ENCODE measurements at regions not wholly inside any gene's neighbourhood (a gene's known extent, or its start where the extent isn't known, plus 50 kb on each side); places are given as distances from the start of the nearest gene placed in this dataset.

GRCh38 chr7:17583786-17584185 is 285.3 kb downstream of the AHR start:
- H3K27ac ChIP-seq (ENCODE audit: insufficient read depth in 1 of 2, low read depth in 1 of 2, low read length in 2 of 2, poor library complexity in 1 of 2, severe bottlenecking in 2 of 2), result no peak overlapping the region
- ChIA-PET POLR2A (interaction anchor here (0.7 kb wide), 1 partner anchor 1552 kb away, joined by 7 read pairs; no protein-coding TSS in a partner anchor), CTCF (interaction anchor here (0.6 kb wide), 1 partner anchor 37 kb away, joined by 3 read pairs; no protein-coding TSS in a partner anchor)
- peaks cover 0 to 10% (median 6%) of the 10 kb centered on the region in 5 experiments for H3K27me3 ChIP-seq (replicated peaks in 2 of 5; ENCODE audit: control insufficient read depth in 4 of 5, insufficient read depth in 5 of 5, low read length in 4 of 5)
- no peaks in the 10 kb centered on the region for H3K9me3 ChIP-seq (ENCODE audit: control extremely low read depth in 1 of 5, control insufficient read depth in 4 of 5, insufficient read depth in 2 of 5, low read depth in 1 of 5, low read length in 4 of 5)
- DNase-seq, result no peak
- H3K36me3 ChIP-seq (ENCODE audit: control insufficient read depth in 4 of 4, insufficient read depth in 4 of 4, low read length in 3 of 4), result no peaks in the 10 kb centered on the region
- no peak overlapping the region for H3K4me3 ChIP-seq (ENCODE audit: control insufficient read depth in 1 of 7, extremely low read depth in 1 of 7, insufficient read depth in 4 of 7, low read depth in 2 of 7, low read length in 6 of 7)
- WGBS (ENCODE audit: insufficient coverage), result no CpG with 5 or more reads among the region's 1 CpG
- peaks cover 0 to 4% (median 2%) of the 10 kb centered on the region in 4 experiments for H3K4me1 ChIP-seq (ENCODE audit: control extremely low read depth in 1 of 4, control insufficient read depth in 4 of 4, insufficient read depth in 4 of 4, low read length in 3 of 4)

GRCh38 chr7:17584822-17585221 is 286.4 kb downstream of the AHR start:
- CTCF ChIA-PET, result no interaction called here
- no peak for DNase-seq
- no peaks in the 10 kb centered on the region for H3K36me3 ChIP-seq (ENCODE audit: control insufficient read depth in 4 of 4, insufficient read depth in 4 of 4, low read length in 3 of 4)

GRCh38 chr7:17586711-17587110 is 288.3 kb downstream of the AHR start:
- H3K4me1 ChIP-seq (ENCODE audit: control extremely low read depth in 1 of 4, control insufficient read depth in 4 of 4, insufficient read depth in 4 of 4, low read length in 3 of 4), result peaks cover 0 to 4% (median 2%) of the 10 kb centered on the region in 4 experiments
- H3K27ac ChIP-seq (ENCODE audit: insufficient read depth in 1 of 2, low read depth in 1 of 2, low read length in 2 of 2, poor library complexity in 1 of 2, severe bottlenecking in 2 of 2), result no peak overlapping the region
- no peak overlapping the region for H3K4me3 ChIP-seq (ENCODE audit: control insufficient read depth in 1 of 7, extremely low read depth in 1 of 7, insufficient read depth in 4 of 7, low read depth in 2 of 7, low read length in 6 of 7)
- peak; percentile 25 to 84 (median 73) for DNase-seq
- H3K36me3 ChIP-seq (ENCODE audit: control insufficient read depth in 4 of 4, insufficient read depth in 4 of 4, low read length in 3 of 4), result no peaks in the 10 kb centered on the region
- CTCF ChIA-PET, result no interaction called here
- POLR2A ChIA-PET, result no interaction called here
- 0% methylated on average over 2 of the region's 4 CpGs for WGBS (ENCODE audit: insufficient coverage)
- no peaks in the 10 kb centered on the region for H3K9me3 ChIP-seq (ENCODE audit: control extremely low read depth in 1 of 5, control insufficient read depth in 4 of 5, insufficient read depth in 2 of 5, low read depth in 1 of 5, low read length in 4 of 5)
- peaks cover 0 to 10% (median 6%) of the 10 kb centered on the region in 5 experiments for H3K27me3 ChIP-seq (replicated peaks in 2 of 5; ENCODE audit: control insufficient read depth in 4 of 5, insufficient read depth in 5 of 5, low read length in 4 of 5)

More at GRCh38 chr7:17584822-17585221, 286.4 kb downstream of the AHR start:
- H3K27me3 ChIP-seq (replicated peaks in 2 of 5; ENCODE audit: control insufficient read depth in 4 of 5, insufficient read depth in 5 of 5, low read length in 4 of 5), result peaks cover 0 to 10% (median 6%) of the 10 kb centered on the region in 5 experiments
- peaks cover 0 to 4% (median 2%) of the 10 kb centered on the region in 4 experiments for H3K4me1 ChIP-seq (ENCODE audit: control extremely low read depth in 1 of 4, control insufficient read depth in 4 of 4, insufficient read depth in 4 of 4, low read length in 3 of 4)
- H3K4me3 ChIP-seq (ENCODE audit: control insufficient read depth in 1 of 7, extremely low read depth in 1 of 7, insufficient read depth in 4 of 7, low read depth in 2 of 7, low read length in 6 of 7), result no peak overlapping the region
- POLR2A ChIA-PET, result no interaction called here
- WGBS (ENCODE audit: insufficient coverage), result no CpG with 5 or more reads among the region's 1 CpG
- H3K9me3 ChIP-seq (ENCODE audit: control extremely low read depth in 1 of 5, control insufficient read depth in 4 of 5, insufficient read depth in 2 of 5, low read depth in 1 of 5, low read length in 4 of 5), result no peaks in the 10 kb centered on the region
- no peak overlapping the region for H3K27ac ChIP-seq (ENCODE audit: insufficient read depth in 1 of 2, low read depth in 1 of 2, low read length in 2 of 2, poor library complexity in 1 of 2, severe bottlenecking in 2 of 2)

- ChIA-PET CTCF (interaction anchor here (1.0 kb wide), 1 partner anchor 52 kb away, joined by 3 read pairs; no protein-coding TSS in a partner anchor), POLR2A (no interaction called here)
- no peak for DNase-seq
- H3K27me3 ChIP-seq (replicated peaks in 2 of 5; ENCODE audit: control insufficient read depth in 4 of 5, insufficient read depth in 5 of 5, low read length in 4 of 5), result peaks cover 0 to 10% (median 6%) of the 10 kb centered on the region in 5 experiments
- no peak overlapping the region for H3K27ac ChIP-seq (ENCODE audit: insufficient read depth in 1 of 2, low read depth in 1 of 2, low read length in 2 of 2, poor library complexity in 1 of 2, severe bottlenecking in 2 of 2)
- no CpG with 5 or more reads among the region's 1 CpG for WGBS (ENCODE audit: insufficient coverage)
- no peak overlapping the region for H3K4me3 ChIP-seq (ENCODE audit: control insufficient read depth in 1 of 7, extremely low read depth in 1 of 7, insufficient read depth in 4 of 7, low read depth in 2 of 7, low read length in 6 of 7)
- no peaks in the 10 kb centered on the region for H3K36me3 ChIP-seq (ENCODE audit: control insufficient read depth in 4 of 4, insufficient read depth in 4 of 4, low read length in 3 of 4)
- H3K4me1 ChIP-seq (ENCODE audit: control extremely low read depth in 1 of 4, control insufficient read depth in 4 of 4, insufficient read depth in 4 of 4, low read length in 3 of 4), result peaks cover 0 to 4% (median 2%) of the 10 kb centered on the region in 4 experiments
- H3K9me3 ChIP-seq (ENCODE audit: control extremely low read depth in 1 of 5, control insufficient read depth in 4 of 5, insufficient read depth in 2 of 5, low read depth in 1 of 5, low read length in 4 of 5), result no peaks in the 10 kb centered on the region
These were observed 290.3 kb downstream of the AHR start for GRCh38 chr7:17588730-17589129.

GRCh38 chr7:17589671-17590070 is 291.2 kb downstream of the AHR start:
- Histone ChIP-seq H3K4me3 (ENCODE audit: control insufficient read depth in 1 of 7, extremely low read depth in 1 of 7, insufficient read depth in 4 of 7, low read depth in 2 of 7, low read length in 6 of 7) (no peak overlapping the region), H3K9me3 (ENCODE audit: control extremely low read depth in 1 of 5, control insufficient read depth in 4 of 5, insufficient read depth in 2 of 5, low read depth in 1 of 5, low read length in 4 of 5) (no peaks in the 10 kb centered on the region), H3K27me3 (replicated peaks in 2 of 5; ENCODE audit: control insufficient read depth in 4 of 5, insufficient read depth in 5 of 5, low read length in 4 of 5) (peaks cover 0 to 8% (median 4%) of the 10 kb centered on the region in 5 experiments), H3K4me1 (ENCODE audit: control extremely low read depth in 1 of 4, control insufficient read depth in 4 of 4, insufficient read depth in 4 of 4, low read length in 3 of 4) (peaks cover 0 to 4% (median 2%) of the 10 kb centered on the region in 4 experiments), H3K36me3 (ENCODE audit: control insufficient read depth in 4 of 4, insufficient read depth in 4 of 4, low read length in 3 of 4) (no peaks in the 10 kb centered on the region), H3K27ac (ENCODE audit: insufficient read depth in 1 of 2, low read depth in 1 of 2, low read length in 2 of 2, poor library complexity in 1 of 2, severe bottlenecking in 2 of 2) (no peak overlapping the region)
- WGBS (ENCODE audit: insufficient coverage), result 87% methylated on average over 3 of the region's 6 CpGs
- POLR2A ChIA-PET, result no interaction called here
- DNase-seq, result no peak
- CTCF ChIA-PET, result interaction anchor here (1.0 kb wide), 1 partner anchor 51 kb away, joined by 3 read pairs; no protein-coding TSS in a partner anchor

- POLR2A ChIA-PET, result no interaction called here
- CTCF ChIA-PET, result no interaction called here
- H3K27me3 ChIP-seq (replicated peaks in 2 of 5; ENCODE audit: control insufficient read depth in 4 of 5, insufficient read depth in 5 of 5, low read length in 4 of 5), result peaks cover 0 to 7% (median 3%) of the 10 kb centered on the region in 5 experiments
- WGBS (ENCODE audit: insufficient coverage), result no CpG with 5 or more reads among the region's 2 CpGs
- no peak overlapping the region for H3K27ac ChIP-seq (ENCODE audit: insufficient read depth in 1 of 2, low read depth in 1 of 2, low read length in 2 of 2, poor library complexity in 1 of 2, severe bottlenecking in 2 of 2)
- no peak overlapping the region for H3K4me3 ChIP-seq (ENCODE audit: control insufficient read depth in 1 of 7, extremely low read depth in 1 of 7, insufficient read depth in 4 of 7, low read depth in 2 of 7, low read length in 6 of 7)
- no peak for DNase-seq
- no peaks in the 10 kb centered on the region for H3K9me3 ChIP-seq (ENCODE audit: control extremely low read depth in 1 of 5, control insufficient read depth in 4 of 5, insufficient read depth in 2 of 5, low read depth in 1 of 5, low read length in 4 of 5)
- H3K36me3 ChIP-seq (ENCODE audit: control insufficient read depth in 4 of 4, insufficient read depth in 4 of 4, low read length in 3 of 4), result no peaks in the 10 kb centered on the region
- H3K4me1 ChIP-seq (ENCODE audit: control extremely low read depth in 1 of 4, control insufficient read depth in 4 of 4, insufficient read depth in 4 of 4, low read length in 3 of 4), result peaks cover 0 to 4% (median 2%) of the 10 kb centered on the region in 4 experiments
These were observed 291.8 kb downstream of the AHR start for GRCh38 chr7:17590221-17590620.

GRCh38 chr7:17593819-17594419 is 295.5 kb downstream of the AHR start:
- CTCF ChIA-PET, result no interaction called here
- DNase-seq, result no peak
- H3K4me1 ChIP-seq (ENCODE audit: control extremely low read depth in 1 of 4, control insufficient read depth in 4 of 4, insufficient read depth in 4 of 4, low read length in 3 of 4), result no peaks in the 10 kb centered on the region
- no peaks in the 10 kb centered on the region for H3K36me3 ChIP-seq (ENCODE audit: control insufficient read depth in 4 of 4, insufficient read depth in 4 of 4, low read length in 3 of 4)
- POLR2A ChIA-PET, result interaction anchor here (0.6 kb wide), 1 partner anchor 344 kb away, joined by 3 read pairs; no protein-coding TSS in a partner anchor
- H3K27ac ChIP-seq (ENCODE audit: insufficient read depth in 1 of 2, low read depth in 1 of 2, low read length in 2 of 2, poor library complexity in 1 of 2, severe bottlenecking in 2 of 2), result no peak overlapping the region
- no peak overlapping the region for H3K4me3 ChIP-seq (ENCODE audit: control insufficient read depth in 1 of 7, extremely low read depth in 1 of 7, insufficient read depth in 4 of 7, low read depth in 2 of 7, low read length in 6 of 7)
- 100% methylated on average over 1 of the region's 1 CpG for WGBS (ENCODE audit: insufficient coverage)
- no peaks in the 10 kb centered on the region for H3K27me3 ChIP-seq (replicated peaks in 2 of 5; ENCODE audit: control insufficient read depth in 4 of 5, insufficient read depth in 5 of 5, low read length in 4 of 5)
- H3K9me3 ChIP-seq (ENCODE audit: control extremely low read depth in 1 of 5, control insufficient read depth in 4 of 5, insufficient read depth in 2 of 5, low read depth in 1 of 5, low read length in 4 of 5), result no peaks in the 10 kb centered on the region
